ENCODE measurements at regions not wholly inside any gene's neighbourhood (a gene's known extent, or its start where the extent isn't known, plus 50 kb on each side); places are given as distances from the start of the nearest gene placed in this dataset.

DNA sequence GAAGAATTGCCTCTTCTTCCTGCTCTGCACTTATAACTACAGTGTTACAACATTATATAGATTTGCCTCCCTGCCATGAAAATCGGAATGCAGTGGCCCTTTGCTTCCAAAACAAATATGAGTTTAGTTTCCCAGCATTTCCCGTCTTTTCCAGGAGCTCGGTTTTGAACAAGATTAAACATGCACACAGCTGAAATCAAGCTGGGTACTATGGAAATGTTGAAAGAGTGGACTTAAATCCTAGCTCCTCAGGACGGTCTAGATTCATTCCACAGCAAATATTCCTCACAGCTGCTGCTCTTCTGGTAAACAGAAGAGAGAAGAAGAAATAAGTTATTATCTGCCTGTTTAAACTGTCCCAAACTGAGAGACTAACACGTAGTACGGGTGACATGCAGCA lies 161.4 kb downstream of the PIK3R1 start:
- in situ Hi-C loops (cut with MboI; ENCODE audit: low sequenced_read_pairs, unreplicated experiment): no loop called here
- DNase-seq (ENCODE audit: low spot score): no peak
- TF ChIP-seq, protein P1, sequence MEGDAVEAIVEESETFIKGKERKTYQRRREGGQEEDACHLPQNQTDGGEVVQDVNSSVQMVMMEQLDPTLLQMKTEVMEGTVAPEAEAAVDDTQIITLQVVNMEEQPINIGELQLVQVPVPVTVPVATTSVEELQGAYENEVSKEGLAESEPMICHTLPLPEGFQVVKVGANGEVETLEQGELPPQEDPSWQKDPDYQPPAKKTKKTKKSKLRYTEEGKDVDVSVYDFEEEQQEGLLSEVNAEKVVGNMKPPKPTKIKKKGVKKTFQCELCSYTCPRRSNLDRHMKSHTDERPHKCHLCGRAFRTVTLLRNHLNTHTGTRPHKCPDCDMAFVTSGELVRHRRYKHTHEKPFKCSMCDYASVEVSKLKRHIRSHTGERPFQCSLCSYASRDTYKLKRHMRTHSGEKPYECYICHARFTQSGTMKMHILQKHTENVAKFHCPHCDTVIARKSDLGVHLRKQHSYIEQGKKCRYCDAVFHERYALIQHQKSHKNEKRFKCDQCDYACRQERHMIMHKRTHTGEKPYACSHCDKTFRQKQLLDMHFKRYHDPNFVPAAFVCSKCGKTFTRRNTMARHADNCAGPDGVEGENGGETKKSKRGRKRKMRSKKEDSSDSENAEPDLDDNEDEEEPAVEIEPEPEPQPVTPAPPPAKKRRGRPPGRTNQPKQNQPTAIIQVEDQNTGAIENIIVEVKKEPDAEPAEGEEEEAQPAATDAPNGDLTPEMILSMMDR (IDR thresholded peaks at IDR 0.05; ENCODE audit: borderline replicate concordance, control extremely low read depth, extremely low read depth, insufficient read depth, missing control alignments): no peak

DNA sequence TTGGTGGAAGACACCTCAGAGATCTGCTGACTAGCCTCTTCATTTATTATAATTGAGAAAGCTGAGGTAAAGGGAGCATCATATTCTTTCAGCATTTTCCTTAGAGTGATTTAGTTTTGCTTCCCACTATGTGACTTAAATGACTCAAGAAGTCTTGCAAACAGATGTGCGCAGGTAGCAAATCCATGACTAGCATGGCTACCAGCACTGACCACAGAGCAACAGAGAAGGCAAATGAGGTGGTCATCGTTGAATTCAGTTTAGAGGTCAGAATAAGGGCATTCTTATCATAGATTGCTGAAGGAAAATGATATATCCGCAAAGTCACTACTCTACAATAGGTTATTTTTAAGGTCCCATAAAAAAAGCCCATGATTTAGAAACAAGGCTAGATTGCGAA lies 162.2 kb downstream of the PIK3R1 start:
- DNase-seq (ENCODE audit: low spot score): no peak
- in situ Hi-C loops (cut with MboI; ENCODE audit: low sequenced_read_pairs, unreplicated experiment): no loop called here
- TF ChIP-seq, protein P1 (IDR thresholded peaks at IDR 0.05; ENCODE audit: borderline replicate concordance, control extremely low read depth, extremely low read depth, insufficient read depth, missing control alignments): no peak

DNA sequence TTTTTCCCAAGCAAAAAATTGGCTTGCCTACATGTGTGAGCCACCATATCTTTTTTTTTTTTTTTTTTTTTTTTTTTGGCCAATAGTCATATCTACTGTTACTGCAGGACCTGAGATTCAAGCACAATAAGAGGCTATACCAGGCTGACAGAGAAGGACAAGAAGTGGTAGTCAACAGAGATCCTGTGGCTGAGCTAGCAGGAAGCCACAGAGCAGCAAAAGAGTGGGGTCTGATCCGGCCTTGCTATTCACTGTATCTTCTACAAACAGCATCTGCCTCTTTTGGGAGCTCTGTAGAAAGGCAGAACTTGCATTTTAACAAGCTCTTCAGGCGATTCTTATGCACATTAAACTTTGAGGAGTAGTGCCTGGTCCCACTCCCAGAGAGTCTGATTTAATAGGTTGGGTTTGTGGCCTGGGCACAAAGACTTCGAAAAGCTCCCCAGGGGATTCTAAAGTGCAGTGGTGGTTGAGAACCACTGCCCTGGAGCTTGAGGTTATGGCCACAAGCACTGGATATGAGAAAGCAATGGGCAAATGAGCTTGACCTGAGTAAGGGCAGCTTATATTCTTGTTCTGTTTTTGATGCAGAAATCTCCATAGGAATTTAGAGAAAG lies 162.8 kb downstream of the PIK3R1 start:
- DNase-seq (ENCODE audit: low spot score): no peak
- in situ Hi-C loops (cut with MboI; ENCODE audit: low sequenced_read_pairs, unreplicated experiment): no loop called here
- TF ChIP-seq, protein P1 (IDR thresholded peaks at IDR 0.05; ENCODE audit: borderline replicate concordance, control extremely low read depth, extremely low read depth, insufficient read depth, missing control alignments): no peak

DNA sequence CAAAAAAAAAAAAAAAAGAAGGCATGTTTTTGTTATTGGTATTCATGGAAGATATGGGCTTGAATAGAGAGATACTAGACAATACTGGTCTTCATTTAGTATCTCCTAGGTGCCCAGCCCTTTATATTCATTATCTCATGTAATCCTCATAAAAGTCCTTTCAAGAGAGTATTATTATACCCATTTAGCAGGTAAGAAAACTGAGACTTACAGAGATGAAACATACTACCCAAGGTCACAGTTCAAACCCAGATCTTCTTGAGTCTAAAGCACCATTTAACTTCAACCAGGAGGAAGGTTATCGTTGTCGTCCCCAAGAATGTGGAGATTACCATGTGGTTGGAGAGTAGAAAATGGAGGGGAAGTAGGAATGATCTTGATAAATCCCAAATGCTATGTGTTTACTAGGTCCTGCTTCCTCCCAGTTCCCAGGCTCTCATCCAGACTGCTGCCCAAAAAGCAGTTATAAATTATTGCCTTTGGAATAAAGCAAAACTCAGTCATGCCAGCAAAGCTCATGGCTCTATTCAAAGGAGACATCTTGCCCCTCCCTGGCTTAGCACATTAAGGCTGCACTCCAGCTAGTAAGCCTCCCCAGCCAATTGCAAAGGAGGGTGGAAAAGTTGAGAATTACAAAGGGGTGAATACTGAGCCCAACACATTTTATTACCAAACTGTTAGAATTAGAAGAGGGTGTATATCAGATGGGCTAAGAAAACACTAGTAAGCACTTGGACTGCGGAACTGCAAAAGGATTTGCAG lies 163.9 kb downstream of the PIK3R1 start:
- in situ Hi-C loops (cut with MboI; ENCODE audit: low sequenced_read_pairs, unreplicated experiment): no loop called here
- DNase-seq (ENCODE audit: low spot score): no peak
- TF ChIP-seq, protein P1 (IDR thresholded peaks at IDR 0.05; ENCODE audit: borderline replicate concordance, control extremely low read depth, extremely low read depth, insufficient read depth, missing control alignments): no peak

DNA sequence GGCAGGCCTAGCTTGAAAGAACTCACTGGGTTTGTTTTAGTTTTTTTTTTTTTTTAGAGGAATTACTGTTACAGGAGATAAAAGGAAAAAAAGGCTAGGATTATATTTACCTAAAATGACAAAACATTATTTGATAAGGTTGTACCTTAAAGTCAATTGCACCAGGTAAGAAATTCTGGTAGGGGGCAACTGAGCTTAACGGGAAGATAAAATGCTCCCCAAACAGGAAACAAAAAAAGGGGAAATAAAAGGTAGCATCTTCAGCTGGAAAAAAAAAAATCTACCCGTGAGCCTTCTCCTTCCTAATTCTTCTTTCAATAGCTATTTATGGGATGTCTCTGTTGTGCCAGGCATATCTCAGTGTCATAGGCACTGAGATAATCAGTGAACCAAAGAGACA lies 164.5 kb downstream of the PIK3R1 start:
- TF ChIP-seq, protein P1 (IDR thresholded peaks at IDR 0.05; ENCODE audit: borderline replicate concordance, control extremely low read depth, extremely low read depth, insufficient read depth, missing control alignments): no peak
- no peak for DNase-seq (ENCODE audit: low spot score)
- in situ Hi-C loops (cut with MboI; ENCODE audit: low sequenced_read_pairs, unreplicated experiment): no loop called here

DNA sequence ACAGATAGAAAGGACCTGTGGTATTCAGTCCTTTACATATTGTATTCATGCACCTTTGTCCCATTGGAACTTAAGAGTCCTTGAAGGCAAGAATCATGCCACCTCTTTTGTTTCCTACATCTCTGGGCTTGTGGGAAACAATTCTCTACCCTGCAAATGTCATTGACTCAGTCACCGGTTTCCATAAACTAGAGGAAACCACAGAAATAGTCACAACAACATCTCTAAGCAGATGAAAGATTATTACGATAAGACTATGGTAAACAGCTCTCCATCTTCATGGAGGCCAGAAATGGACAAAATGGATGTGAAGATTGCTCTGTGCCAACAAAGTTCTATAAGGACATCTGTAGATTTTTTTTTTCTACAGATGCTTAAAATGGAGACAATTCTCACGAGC lies 165.5 kb downstream of the PIK3R1 start:
- DNase-seq (ENCODE audit: low spot score): no peak
- TF ChIP-seq, protein P1 (IDR thresholded peaks at IDR 0.05; ENCODE audit: borderline replicate concordance, control extremely low read depth, extremely low read depth, insufficient read depth, missing control alignments): no peak
- in situ Hi-C loops (cut with MboI; ENCODE audit: low sequenced_read_pairs, unreplicated experiment): no loop called here

All from GM13976 (cell line).